NCI-H1436 treated with DMSO at 0.1 percent for 48 hours (cell line): ENCODE measurements at regions not wholly inside any gene's neighbourhood (a gene's known extent, or its start where the extent isn't known, plus 50 kb on each side); places are given as distances from the start of the nearest gene placed in this dataset.
"Not testable (repeated sequence)": the region's sequence is repeated elsewhere in the genome, so short reads cannot be mapped to it uniquely, and the experiment has no call there.

Experiments used
- DNase-seq: peaks from one replicate; lab custom pipeline; 2025; lab: John Stamatoyannopoulos, UW

DNA sequence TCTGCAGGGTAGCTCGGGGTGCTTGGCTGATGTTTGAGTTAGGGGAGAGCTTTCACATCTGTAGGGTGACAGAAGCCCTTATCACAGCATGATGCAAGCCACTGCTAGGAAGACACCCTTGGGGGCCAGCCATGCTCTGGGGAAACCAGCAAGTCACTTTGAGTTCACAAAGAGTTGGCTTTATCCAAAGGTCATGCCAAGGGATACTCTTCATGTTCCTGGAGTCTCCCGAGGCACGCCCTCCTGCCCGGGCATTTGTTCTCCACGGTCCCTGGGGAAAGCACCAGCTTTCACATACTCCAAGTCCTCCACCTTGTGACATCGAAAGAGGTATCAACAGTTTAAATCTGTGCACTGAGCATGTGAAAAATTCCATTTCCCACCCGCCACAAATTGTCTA is 227.7 kb downstream of the VAPA start:
- DNase-seq = no peak

DNA sequence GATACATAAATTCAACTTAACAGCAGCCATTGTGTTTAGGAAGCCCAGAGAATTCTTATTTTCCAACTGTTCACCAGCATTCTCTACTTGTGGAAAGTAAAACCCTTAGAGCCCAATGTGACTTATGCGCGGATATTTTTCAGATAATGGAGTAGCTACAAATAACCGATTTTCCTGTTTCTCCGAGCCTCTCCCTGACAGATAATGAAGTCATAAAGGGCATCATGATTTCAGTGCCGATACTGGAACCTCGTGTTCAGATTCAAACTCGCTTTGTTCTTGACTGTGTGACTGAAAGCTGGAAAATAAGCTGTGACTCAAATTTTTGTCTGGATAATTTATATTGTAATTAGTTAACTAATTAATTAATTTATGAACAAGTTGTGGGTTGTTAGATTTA is 228.2 kb downstream of the VAPA start:
- no peak for DNase-seq

DNA sequence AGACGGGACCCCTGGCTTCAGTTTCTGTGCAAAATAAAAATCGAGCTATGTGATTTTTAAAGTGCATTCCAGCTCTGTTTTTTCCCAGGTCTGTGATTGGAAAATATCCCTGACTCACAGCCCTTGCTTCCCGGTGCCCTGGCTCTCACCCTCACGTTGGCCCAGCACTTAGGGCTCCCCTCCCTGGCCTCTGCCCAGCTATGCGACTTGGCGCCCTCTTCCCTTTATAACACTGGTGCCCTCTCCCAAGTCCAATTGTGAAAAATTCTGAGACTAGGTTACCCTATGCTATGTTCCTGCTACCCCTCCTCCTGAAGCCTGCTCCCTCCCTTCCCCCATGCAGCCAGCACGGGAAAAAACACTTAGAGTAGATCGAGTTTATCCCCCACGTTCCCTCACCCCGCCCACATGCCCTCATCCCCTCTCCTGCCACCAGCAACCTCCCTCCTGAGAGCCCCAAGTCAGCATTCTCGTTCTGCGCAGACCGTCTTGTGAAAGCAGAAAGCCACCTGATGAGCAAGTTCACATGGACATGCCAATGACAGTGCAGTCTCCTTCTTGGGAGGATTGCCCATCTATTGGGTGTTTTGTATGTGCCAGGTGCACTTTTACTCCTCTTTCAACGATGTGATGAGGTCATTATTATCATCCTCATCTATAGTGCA is 228.8 kb downstream of the VAPA start:
- DNase-seq = no peak

DNA sequence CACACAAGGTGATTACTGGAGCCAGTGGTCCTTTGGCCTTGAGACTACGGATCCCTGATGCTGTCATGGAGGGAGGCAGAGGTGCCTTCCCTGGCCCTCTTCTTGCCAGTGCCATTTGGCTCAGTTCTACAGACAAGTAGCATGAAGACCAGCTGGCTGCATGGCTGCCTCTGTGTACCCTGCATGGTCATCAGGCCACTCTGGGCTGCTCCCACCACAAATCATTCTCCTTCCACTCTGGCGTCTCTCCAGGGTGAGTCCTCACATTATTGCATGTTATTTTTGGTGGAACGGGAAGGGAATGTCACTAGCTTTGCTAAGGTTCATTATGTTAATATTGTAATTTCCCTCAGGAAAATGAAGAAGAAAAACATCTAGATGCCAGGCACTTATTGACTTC is 229.8 kb downstream of the VAPA start:
- no peak for DNase-seq

DNA sequence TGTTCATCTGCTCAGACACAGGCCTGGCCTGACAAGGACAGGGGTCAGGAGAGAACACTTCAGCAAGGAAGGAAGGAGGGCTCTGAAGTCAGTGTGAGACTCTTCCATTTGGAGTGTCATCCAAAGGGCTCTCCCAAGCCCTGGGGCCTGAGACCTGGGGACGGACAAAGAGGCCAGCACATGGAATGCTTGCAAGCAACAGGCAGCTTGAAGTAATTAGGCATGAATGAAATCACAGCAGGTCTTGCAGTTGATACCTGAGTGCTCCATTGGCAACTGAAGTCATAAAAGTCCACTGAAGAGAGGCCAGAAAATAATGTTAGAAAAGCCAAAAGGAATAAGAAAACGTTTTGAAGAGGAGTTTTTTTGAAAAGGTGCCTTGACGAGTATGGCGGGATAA is 231.7 kb downstream of the VAPA start:
- no peak for DNase-seq

DNA sequence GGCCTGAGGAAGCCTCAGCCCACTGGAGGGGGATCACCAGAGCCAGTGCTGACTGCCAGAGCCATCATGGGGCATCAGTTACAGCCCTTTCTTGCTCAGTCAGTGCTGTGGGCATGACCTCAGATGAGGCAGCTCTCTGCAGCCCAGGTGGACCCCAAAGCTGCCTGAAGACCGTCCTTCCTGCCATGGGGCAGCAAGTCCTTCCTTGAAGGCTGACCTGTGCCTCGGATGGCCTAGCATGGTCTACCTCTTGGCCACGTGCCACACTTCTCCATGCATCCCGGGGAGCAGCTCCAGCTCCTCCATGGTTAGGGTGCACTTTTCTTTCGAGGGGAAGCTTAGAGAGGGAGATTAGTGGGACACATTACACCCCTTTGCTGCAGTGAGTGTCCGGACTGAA is 233.4 kb downstream of the VAPA start:
- no peak for DNase-seq

DNA sequence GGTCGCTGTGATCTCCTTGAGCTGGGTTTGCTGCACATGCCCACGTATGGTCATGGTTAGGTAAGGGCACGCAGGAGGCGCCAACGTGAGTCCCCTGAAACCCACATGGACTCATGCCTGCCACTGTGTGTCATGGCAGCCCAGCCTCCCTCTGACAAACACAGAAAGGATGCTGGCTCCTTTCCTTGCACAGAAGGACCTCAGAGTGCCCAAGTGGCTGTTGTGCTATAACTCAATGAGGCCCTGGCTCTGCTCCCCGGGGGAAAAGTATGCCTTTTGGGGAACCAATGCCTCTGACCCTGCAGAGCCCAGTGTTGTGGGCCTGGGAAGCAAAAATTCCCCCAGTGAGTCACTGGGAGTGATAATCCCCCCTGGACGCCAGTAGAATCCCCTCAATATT is 233.9 kb downstream of the VAPA start:
- no peak for DNase-seq

DNA sequence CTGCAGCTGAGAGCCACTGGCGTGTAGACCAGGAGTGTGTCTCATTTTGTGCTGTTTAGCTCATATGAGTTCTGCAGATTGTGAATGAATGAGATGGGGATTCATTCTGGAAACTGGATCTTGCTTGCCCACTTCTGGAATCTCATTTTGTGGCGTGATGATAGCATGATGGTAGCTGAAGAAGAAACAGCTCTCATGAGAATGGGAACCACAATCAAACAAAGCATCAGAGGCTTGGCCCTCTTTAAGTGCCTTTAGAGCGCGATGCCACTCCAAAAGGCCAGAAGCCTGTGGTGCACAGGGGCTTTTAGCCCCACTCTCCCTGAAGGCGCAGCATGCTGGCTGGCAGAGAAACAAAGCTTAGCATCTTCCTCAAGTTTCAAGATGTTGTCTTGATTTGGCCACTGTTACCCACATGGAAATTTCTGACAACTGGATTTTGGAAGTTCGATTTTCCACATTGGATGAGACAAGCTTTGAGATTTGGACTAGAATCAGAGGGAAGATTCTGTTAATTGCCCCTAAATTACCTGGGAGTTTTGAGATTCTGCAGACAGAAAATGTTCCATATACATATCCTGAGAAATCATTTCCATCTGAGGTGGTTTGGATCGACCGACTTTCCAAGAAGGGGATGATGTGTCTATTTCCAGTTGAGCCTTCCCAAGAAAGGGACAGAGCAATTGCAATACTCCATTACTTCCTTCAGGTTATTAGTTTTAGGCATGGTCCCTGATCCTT is 234.5 kb downstream of the VAPA start:
- DNase-seq = no peak

DNA sequence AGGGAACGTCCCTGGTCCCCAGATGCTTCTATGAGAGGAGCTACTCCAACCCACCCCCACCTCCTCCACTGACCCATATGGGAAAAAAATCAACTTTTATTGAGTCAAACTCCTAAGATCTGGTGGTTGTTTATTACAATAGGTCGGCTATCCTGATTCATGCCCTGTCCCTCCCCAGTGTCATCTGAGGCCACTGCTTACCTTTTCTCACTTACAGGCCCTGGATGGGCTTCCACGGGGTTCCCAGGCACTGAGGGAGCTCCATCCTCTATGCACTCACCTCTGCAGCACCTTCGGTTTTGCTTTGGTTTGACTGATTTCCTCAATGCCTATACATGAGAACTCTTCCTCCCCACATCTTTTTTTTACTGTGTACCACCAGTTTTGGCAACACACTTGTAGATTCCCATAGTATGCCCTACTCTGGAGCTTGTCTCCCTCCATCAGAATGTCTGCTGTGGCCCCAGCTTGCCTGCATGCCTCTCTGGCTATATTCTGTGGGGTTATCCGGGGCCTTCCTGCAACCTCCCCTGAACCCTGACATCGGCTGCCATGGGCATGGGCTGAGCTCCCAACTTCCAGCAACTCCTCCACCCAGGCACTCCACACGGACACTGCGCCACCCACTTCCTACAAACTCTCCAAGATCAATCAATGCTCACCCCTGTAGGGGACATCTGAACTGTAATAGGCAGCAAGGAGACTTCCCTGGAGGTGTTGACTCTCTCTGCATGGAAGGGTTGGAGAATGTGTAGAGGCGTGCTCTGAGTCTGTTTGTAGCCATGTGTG is 236.1 kb downstream of the VAPA start:
- no peak for DNase-seq

DNA sequence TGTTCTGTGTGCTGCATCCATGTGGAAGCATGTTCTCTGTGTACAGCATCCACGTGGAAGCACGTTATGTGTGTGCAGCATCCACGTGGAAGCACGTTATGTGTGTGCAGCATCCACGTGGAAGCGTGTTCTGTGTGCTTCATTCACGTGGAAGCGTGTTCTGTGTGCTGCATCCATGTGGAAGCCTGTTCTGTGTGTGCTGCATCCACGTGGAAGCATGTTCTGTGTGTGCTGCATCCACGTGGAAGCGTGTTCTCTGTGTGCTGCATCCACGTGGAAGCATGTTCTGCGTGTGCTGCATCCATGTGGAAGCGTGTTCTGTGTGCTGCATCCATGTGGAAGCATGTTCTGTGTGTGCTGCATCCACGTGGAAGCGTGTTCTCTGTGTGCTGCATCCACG is 236.8 kb downstream of the VAPA start:
- DNase-seq = not testable (repeated sequence)

DNA sequence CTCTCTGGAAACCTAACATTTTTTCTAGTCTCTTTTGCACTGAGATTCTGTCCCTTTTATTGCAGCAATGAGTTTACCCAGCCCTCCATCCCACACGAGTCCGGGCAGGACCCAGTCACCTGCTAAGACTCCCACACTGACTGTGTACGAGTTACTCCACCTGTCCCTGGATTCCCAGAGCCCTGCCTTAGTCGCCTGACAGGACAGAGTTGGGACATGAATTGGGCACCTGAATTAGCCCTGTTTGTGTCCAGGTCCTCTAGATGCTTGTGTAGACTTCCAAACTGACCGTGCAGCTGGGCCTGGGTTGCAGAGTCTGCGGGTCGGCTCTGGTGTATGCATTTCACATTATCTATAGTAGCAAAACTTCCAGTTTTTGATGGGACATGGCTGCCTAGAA is 238.7 kb downstream of the VAPA start:
- no peak for DNase-seq

DNA sequence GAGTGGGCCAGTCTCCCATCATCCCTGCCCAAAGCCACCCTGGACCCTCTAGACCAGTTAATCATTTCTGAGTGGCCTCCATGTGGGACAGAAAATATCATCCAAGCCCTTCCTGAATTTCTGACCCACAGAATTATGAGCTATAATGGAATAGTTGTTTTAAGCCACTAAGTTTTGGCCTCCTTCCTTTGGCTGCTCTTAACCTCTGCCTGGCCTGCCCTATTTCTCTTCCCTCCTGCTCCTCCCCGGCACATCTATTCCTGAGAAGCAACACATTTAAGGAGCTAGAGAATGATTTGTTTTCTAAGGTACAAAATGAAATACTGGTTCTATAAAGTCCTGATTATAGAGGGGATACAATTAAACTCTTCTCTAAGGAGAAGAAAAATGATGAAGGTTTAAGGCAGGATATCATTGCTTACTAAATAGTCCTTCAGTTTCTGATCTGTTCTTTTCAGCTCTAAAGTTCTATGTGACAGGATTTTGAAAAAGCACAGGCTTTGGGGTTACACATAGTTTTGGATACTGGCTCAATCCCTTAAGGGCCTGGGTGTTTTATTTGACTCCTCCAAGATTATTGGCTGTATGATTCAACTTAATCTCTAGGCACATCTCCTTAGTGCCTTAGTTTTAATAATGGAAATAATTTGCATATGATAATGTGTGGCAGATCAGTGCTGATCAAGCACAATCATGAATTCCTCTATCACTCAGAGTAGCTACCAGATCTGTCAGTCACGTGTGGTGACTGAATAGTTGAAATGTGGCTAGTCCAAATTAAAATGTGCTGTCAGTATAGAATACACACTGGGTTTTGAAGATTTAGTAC is 240.3 kb downstream of the VAPA start:
- DNase-seq = no peak

DNA sequence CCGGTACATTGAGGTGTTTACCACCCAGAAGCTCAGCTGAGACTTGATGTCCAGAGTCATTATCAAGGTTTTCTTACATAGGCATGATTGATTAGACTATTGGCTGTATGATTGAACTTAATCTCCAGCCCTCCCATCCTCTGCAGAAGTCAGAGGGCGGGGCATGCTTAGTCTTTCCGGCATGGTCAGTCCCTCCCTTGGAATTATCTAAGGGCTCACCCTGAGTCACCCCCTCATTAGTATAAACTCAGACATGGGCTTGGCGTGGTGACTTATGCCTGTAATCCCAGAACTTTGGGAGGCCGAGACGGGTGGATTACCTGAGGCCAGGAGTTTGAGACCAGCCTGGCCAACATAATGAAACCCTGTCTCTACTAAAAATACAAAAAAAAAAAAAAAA is 243.9 kb downstream of the VAPA start:
- DNase-seq = no peak

DNA sequence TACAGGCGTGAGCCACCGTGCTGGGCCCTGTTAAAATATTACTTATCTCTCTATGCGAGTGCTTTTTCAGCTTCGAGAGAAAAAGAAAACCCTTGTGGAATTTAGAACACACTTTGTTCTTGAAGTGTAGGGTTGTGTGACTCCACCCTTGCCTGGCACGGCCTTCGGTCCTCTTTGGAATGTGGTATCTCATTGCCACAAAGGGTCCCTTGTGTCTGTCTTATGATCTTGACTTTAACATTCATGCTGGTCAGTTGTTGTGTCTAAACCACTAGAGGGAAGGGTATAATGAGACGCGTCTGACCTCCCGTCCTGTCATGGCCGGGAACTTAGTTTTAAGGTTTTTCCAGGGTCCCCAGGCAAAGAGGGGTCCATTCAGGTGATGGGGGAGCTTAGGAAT is 246.4 kb downstream of the VAPA start:
- no peak for DNase-seq

DNA sequence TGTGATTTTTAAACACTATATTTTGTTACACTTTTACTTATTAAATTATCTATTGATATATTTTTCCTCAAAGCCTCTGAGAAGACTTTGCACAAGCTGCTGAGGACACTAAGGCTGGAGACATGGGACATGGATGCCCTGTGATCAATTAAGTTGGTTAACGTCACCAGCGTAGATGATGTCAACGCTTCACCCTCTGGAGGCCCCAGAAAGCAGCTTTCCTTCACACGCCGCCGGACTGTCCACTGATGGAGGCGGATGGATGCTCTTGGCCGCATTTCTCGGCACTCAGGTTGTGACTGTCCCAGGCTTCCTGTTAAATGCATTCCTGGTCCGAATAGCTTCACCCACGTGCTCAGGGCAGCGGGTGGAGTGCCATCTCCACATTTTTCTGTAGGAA is 247.5 kb downstream of the VAPA start:
- DNase-seq = no peak

DNA sequence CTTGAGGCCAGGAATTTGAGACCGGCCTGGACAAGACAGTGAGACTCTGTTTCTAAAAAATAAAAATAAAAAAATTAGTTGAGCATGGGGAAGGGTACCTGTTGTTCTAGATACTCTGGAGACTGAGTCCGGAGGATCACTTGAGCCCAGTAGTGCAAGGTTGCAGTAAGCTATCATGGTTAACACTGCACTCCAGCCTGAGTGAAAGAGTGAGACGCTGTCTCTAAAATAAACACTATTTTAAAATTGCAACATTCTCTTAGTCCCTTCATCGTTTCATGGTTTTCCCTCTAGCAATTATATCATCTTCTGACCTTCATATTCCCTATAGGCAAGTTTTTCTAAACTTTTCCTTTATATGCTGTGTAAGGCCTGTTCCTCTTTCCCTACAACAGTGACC is 248.5 kb downstream of the VAPA start:
- DNase-seq = no peak

DNA sequence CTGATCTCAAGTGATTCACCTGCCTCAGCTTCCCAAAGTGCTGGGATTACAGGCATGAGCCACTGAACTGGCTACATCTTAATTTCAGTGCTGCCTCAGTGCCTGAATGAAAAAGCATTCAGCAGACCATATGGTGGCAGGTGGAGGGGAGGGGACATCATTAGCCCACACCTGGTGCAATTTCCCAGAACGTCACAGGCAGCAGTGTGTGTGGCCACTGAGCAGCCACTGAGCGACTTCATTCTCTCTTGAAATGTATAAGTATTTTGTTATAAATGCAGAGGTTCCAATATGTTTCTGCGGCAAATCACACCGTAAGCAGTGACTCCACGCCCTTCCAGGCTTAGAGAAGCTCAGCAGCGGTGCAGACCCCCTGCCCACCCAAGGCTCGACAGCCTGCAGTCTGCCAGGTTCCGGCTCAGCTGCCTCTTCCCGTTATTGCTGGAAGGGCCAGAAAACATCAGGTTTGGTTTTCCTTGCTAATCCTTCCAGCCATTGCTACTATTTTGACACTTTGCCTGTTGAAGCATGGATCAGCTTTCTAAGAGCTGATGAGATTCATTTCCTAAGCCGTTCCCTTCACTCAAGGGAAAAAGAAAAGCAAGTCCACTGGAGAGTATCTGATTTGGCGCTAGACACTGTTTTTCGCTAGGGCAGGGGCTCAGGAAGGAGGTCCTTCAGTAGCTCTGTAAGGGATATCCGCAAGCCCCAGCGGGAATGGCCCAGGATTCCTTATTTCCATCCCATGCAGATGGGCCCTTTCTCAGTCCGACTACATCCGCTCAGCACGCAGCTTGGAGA is 250.7 kb downstream of the VAPA start:
- DNase-seq = no peak

DNA sequence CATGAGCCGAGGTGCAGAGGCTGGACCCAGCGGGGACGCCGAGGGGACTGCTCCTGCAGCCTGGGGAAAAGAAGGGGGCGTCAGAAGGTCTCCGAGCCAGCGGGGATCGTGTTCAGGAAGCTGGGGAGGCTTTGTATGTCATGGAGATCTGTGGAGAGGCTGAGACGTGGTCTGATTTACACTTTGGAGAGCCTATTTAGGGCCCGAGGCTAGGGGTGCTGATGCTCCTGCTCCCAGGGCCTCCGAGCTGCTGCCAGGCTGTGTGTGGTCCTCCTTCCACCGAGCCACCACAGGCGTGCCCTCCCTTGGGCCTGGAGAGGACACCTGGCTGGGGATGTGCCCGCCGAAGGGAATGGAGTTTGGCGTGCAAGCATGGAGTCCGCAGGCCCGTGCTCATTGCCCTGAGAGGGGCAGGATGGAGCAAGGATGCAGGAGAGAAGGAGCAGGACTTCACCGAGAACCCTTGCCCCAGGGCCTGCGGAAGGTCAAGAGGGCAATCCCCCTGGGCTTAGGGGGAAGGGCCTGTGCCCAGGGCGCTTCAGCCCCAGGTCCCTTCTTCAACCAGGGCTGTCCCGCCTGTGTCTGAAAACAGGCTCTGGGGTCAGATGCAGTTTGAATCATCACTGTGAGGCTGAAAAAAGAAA is 252.5 kb downstream of the VAPA start:
- no peak for DNase-seq

DNA sequence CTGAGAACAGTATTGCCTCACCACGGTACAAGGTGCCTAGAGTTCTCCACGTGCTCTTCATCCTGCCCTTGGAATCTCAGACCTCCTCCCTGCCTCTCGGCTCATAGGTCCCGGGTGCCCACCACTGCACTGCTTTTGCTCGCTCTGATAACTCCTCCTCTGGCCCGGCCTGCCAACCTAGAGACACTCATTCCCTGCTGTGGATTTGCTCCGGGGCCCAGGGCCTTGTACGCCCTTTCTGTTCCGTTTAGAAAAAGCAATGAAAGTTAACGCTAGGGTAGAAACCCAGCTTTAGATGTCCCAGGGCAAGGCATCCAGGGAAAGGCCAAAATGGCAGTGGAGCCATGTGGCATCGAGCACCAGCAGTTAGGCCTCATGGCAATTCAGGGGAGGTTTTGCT is 253.9 kb downstream of the VAPA start:
- no peak for DNase-seq

DNA sequence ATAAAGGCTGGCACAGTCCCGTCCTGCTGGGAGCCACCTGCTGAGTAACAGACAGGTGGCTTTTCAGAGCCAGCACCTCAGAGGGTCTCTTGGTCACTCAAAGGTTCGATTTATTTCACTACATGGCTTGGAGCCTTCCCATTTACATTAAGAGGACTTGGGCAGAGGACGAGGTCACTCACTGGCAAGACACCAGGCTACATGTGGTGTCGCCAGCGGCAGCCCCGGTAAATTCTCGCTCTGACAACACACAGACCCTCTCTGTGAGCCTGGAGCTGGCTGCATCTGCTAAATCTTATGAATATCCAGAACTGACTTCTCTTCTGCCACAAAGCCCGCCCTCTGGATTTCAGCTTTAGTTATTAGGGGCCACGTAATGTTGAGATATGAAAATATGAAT is 254.7 kb downstream of the VAPA start:
- DNase-seq = no peak

DNA sequence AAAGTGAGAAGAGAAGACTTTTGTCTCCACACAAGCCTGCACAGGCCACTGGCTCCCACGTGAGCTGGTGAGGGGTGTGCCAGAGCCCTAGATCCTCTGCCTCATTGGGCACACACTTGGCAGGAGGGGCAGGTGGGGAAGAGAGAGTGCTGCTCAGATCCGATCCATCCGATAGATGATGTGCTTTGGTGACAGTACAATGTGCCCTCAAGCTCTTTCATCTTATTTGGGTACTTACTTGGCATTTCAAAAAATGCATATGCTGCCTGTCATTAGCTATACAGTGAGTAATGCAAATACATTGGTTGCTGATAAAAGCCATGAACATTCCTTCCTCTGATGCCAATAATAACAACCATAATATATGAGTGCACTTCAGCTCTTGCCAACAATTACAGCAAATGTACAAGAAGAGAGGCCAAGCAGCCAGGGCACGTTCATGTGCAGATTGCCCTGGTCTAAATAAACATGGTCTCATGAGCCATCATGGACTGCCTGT is 255.3 kb downstream of the VAPA start:
- peak; percentile 46 for DNase-seq
